ENCODE measurements at regions not wholly inside any gene's neighbourhood (a gene's known extent, or its start where the extent isn't known, plus 50 kb on each side); places are given as distances from the start of the nearest gene placed in this dataset.

GRCh38 chr12:83317595-83317994 is 630.9 kb downstream of the TMTC2 start:
- no peak for TF ChIP-seq CTCF (IDR thresholded peaks at IDR 0.05)
- no peak overlapping the region for H3K27ac ChIP-seq
- H3K36me3 ChIP-seq: no peaks in the 10 kb centered on the region
- intact Hi-C loops (cut with DNase I): no loop called here
- H3K9me3 ChIP-seq: no peaks in the 10 kb centered on the region
- no peaks in the 10 kb centered on the region for H3K4me1 ChIP-seq
- ATAC-seq (no peak), DNase-seq (no peak)
- no peak overlapping the region for H3K4me3 ChIP-seq
- no peaks in the 10 kb centered on the region for H3K27me3 ChIP-seq

- Histone ChIP-seq H3K27me3 (no peaks in the 10 kb centered on the region), H3K4me3 (no peak overlapping the region), H3K27ac (no peak overlapping the region), H3K36me3 (no peaks in the 10 kb centered on the region), H3K9me3 (peaks cover 0 to under 1% of the 10 kb centered on the region in 2 donors), H3K4me1 (no peaks in the 10 kb centered on the region)
- no peak for TF ChIP-seq CTCF (IDR thresholded peaks at IDR 0.05)
- ATAC-seq (no peak), DNase-seq (no peak)
- intact Hi-C loops (cut with DNase I): no loop called here
Measured at GRCh38 chr12:83313827-83314226, 627.1 kb downstream of the TMTC2 start.

- H3K36me3 ChIP-seq: no peaks in the 10 kb centered on the region
- H3K9me3 ChIP-seq: peaks cover 0 to 4% of the 10 kb centered on the region in 2 donors
- DNase-seq: no peak
- H3K4me3 ChIP-seq: no peak overlapping the region
- intact Hi-C loops (cut with DNase I): no loop called here
- H3K4me1 ChIP-seq: no peaks in the 10 kb centered on the region
- ATAC-seq: no peak
- no peak overlapping the region for H3K27ac ChIP-seq
- no peak for TF ChIP-seq CTCF (IDR thresholded peaks at IDR 0.05)
- no peaks in the 10 kb centered on the region for H3K27me3 ChIP-seq
Measured at GRCh38 chr12:83313322-83313721, 626.6 kb downstream of the TMTC2 start.

- intact Hi-C loops (cut with DNase I): no loop called here
- ATAC-seq: no peak
- peaks cover 0 to 6% of the 10 kb centered on the region in 2 donors for H3K9me3 ChIP-seq
- TF ChIP-seq CTCF (IDR thresholded peaks at IDR 0.05): no peak
- no peak overlapping the region for H3K4me3 ChIP-seq
- H3K36me3 ChIP-seq: no peaks in the 10 kb centered on the region
- DNase-seq: no peak
- H3K4me1 ChIP-seq: no peaks in the 10 kb centered on the region
- H3K27me3 ChIP-seq: no peaks in the 10 kb centered on the region
- no peak overlapping the region for H3K27ac ChIP-seq
Measured at GRCh38 chr12:83276904-83277303, 590.2 kb downstream of the TMTC2 start.

- ATAC-seq: no peak
- Histone ChIP-seq H3K27ac (no peak overlapping the region), H3K27me3 (no peaks in the 10 kb centered on the region), H3K4me1 (no peaks in the 10 kb centered on the region), H3K36me3 (no peaks in the 10 kb centered on the region), H3K9me3 (peaks cover 0 to 19% of the 10 kb centered on the region in 2 donors), H3K4me3 (no peak overlapping the region)
- no peak for DNase-seq
- intact Hi-C loops (cut with DNase I): no loop called here
- no peak for TF ChIP-seq CTCF (IDR thresholded peaks at IDR 0.05)
Measured at GRCh38 chr12:83271201-83271600, 584.5 kb downstream of the TMTC2 start.
